ENCODE measurements at regions not wholly inside any gene's neighbourhood (a gene's known extent, or its start where the extent isn't known, plus 50 kb on each side); places are given as distances from the start of the nearest gene placed in this dataset.

GRCh38 chr7:156576216-156577058 lies 64.1 kb upstream of the RNF32 start:
- H3K4me1 ChIP-seq: no peaks in the 10 kb centered on the region
- WGBS (ENCODE audit: missing lambda C conversion rate): 59% methylated on average over 20 of the region's 20 CpGs
- no peak overlapping the region for H3K4me3 ChIP-seq
- H3K4me2 ChIP-seq: no peak overlapping the region
- ATAC-seq (no peak), DNase-seq (ENCODE audit: low read depth in 1 of 2, low spot score in 1 of 2) (no peak), FAIRE-seq (no peak)
- H3K9me3 ChIP-seq: peaks cover 10% of the 10 kb centered on the region; the same call in 2 of the 3 replicates
- no peak for TF ChIP-seq NFE2L2 (conservative IDR thresholded peaks at IDR 0.05; ENCODE audit: low read length)
- TF ChIP-seq REST (IDR thresholded peaks at IDR 0.05): no peak
- TF ChIP-seq MAFK (IDR thresholded peaks at IDR 0.05; ENCODE audit: partially characterized antibody): no peak
- no peak for TF ChIP-seq TFCP2L1 (CRISPR knock-in tag; IDR thresholded peaks at IDR 0.05)
- ChIA-PET POLR2A (no interaction called here), CTCF (interaction anchor here (0.7 kb wide), 1 partner anchor 14 kb away, joined by 3 read pairs; no protein-coding TSS in a partner anchor)
- H3K27ac ChIP-seq: no peak overlapping the region

GRCh38 chr7:156568258-156568657 lies 72.3 kb upstream of the RNF32 start:
- 78% methylated on average over 1 of the region's 1 CpG for WGBS (ENCODE audit: missing lambda C conversion rate)
- FAIRE-seq (peak; percentile 54), ATAC-seq (no peak), DNase-seq (ENCODE audit: low read depth in 1 of 2, low spot score in 1 of 2) (no peak)
- H3K4me2 ChIP-seq: no peak overlapping the region
- H3K27ac ChIP-seq: no peak overlapping the region
- ChIA-PET POLR2A (no interaction called here), CTCF (no interaction called here)
- TF ChIP-seq SREBF2 (IDR thresholded peaks at IDR 0.05) (no peak), BHLHE40 (IDR thresholded peaks at IDR 0.05; ENCODE audit: low read depth, low read length) (no peak), BCL3 (IDR thresholded peaks at IDR 0.05) (no peak), KDM1A (IDR thresholded peaks at IDR 0.05; ENCODE audit: low read depth) (no peak), ZNF302 (CRISPR knock-in tag; IDR thresholded peaks at IDR 0.05) (no peak), EHF (CRISPR knock-in tag; IDR thresholded peaks at IDR 0.05) (no peak), GATA3 (IDR thresholded peaks at IDR 0.05; ENCODE audit: borderline replicate concordance) (no peak), TP53 (CRISPR knock-in tag; IDR thresholded peaks at IDR 0.05) (no peak), RNF2 (IDR thresholded peaks at IDR 0.05; ENCODE audit: borderline replicate concordance, low read depth) (no peak), ELK1 (IDR thresholded peaks at IDR 0.05; ENCODE audit: low read depth, low read length) (no peak), EHMT2 (IDR thresholded peaks at IDR 0.05; ENCODE audit: low read depth) (no peak), JUN (IDR thresholded peaks at IDR 0.05) (no peak), FOSB (CRISPR knock-in tag; IDR thresholded peaks at IDR 0.05) (no peak), RCOR1 (IDR thresholded peaks at IDR 0.05; ENCODE audit: low read depth, low read length) (no peak), PBX3 (IDR thresholded peaks at IDR 0.05) (no peak)
- H3K4me1 ChIP-seq: no peaks in the 10 kb centered on the region
- H3K9me3 ChIP-seq: peaks cover 4% of the 10 kb centered on the region; the same call in 1 of the 3 replicates
- H3K4me3 ChIP-seq: no peak overlapping the region
